D721Med (cell line): ENCODE measurements at regions not wholly inside any gene's neighbourhood (a gene's known extent, or its start where the extent isn't known, plus 50 kb on each side); places are given as distances from the start of the nearest gene placed in this dataset.

ENCODE experiments used
- DNase-seq: peaks from one replicate; pipeline ENCODE4 v3.0.0; 2011; ENCODE audit warnings: low spot score; ENCODE audit not compliant: insufficient read length
- FAIRE-seq: peaks from 2 replicates; lab custom pipeline; 2011; peaks lifted over from hg19 to GRCh38; lab: Jason Lieb, UNC
- TF ChIP-seq, protein P1 (sequence below): IDR thresholded peaks from 2 replicates; pipeline ENCODE4 v1.5.1; 2012; ENCODE audit warnings: mild to moderate bottlenecking, control low read depth; ENCODE audit not compliant: insufficient read depth; ENCODE audit errors: missing control alignments

DNA sequence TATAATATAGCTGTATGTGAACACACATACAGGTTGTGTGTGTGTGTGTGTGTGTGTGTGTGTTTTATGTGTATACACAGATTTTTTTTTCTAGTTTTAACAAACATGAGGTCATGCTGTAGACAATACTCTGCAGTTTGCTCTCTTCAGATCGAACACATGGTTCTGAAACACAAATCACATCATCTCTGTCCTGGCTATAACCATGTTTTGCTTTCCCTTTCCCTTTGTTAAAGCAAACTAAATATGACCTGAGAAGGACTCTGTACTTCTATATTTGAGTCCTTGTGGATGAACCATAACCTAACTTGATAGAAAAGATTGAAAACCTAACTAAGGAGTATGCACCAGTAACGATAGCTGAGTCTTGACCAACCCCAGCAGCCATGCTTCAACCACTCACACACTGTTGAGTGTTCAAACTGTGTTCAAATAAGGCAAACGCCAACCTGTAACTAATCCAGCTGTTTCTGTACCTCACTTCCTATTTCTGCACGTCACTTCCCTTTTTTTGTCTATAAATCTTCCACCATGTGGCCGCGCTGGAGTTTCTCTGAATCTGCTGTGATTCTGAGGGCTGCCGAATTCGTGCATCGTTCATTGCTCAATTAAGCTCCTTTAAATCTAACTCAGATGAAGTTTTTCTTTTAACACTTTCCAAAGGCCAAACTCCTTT, 303.8 kb downstream of the HS3ST3B1 start:
- no peak for DNase-seq
- FAIRE-seq, result no peak

DNA sequence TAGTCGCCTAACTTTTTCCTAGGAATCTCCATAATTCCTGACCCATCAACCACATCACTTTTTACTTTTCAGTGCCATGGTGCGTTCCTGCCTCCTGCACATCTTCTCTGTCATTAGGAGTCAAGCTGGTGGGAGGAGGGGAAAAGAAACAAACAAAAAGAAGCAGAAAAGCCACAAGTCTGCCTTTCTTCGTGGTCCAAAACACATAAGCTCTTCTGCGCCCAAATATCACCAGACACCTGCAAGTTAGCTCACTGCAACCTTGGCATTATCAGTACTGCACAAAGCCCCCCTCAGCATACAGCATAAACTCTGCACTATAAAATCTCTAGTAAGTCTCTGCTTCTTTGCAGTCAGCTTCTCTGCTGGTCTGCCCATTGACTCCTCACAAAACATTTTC, 295.3 kb downstream of the HS3ST3B1 start:
- FAIRE-seq, result no peak
- no peak for DNase-seq
- TF ChIP-seq, protein P1, sequence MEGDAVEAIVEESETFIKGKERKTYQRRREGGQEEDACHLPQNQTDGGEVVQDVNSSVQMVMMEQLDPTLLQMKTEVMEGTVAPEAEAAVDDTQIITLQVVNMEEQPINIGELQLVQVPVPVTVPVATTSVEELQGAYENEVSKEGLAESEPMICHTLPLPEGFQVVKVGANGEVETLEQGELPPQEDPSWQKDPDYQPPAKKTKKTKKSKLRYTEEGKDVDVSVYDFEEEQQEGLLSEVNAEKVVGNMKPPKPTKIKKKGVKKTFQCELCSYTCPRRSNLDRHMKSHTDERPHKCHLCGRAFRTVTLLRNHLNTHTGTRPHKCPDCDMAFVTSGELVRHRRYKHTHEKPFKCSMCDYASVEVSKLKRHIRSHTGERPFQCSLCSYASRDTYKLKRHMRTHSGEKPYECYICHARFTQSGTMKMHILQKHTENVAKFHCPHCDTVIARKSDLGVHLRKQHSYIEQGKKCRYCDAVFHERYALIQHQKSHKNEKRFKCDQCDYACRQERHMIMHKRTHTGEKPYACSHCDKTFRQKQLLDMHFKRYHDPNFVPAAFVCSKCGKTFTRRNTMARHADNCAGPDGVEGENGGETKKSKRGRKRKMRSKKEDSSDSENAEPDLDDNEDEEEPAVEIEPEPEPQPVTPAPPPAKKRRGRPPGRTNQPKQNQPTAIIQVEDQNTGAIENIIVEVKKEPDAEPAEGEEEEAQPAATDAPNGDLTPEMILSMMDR, result no peak

More for the DNA sequence above, 303.8 kb downstream of the HS3ST3B1 start:
- TF ChIP-seq, protein P1, result no peak

DNA sequence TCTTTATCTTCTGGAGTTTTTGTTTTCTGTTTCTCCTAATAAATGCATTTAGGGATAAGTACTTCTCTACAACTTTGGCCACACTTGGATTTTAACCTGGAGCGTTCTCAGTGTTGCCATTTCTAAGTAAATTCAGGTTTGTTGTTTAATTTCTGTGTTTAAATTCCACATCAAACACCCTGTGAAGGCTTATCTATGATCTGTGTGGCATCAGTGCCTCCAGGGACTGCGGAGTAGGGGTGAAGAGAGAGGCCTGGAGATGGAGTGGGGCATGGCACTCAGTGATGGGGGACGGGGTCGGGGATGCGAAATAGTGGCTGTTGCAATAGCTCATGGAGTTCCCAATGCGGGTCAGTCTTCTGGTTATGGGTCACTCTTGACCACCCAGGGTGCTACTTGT, 294.8 kb downstream of the HS3ST3B1 start:
- FAIRE-seq (no peak), DNase-seq (no peak)
- TF ChIP-seq, protein P1, result no peak

DNA sequence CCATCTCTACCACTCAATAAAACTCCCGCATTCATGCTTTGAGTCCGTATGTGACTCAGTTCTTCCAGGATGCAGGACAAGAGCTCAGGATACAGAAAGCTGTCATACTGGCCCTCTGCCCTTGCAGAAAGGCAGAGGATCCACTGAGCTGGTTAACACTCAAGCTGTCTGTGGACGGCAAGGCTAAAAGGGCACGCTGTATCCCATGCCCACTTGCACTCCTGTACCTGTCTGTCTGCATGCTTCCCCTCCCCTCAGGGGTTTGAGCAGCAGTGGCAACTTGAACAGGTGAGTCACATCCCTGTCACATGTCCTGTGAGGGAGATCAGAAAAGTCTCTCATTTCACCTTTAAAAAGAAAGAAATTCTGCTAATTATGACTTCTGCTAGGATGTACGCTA, 293.8 kb downstream of the HS3ST3B1 start:
- no peak for FAIRE-seq
- no peak for DNase-seq
- TF ChIP-seq, protein P1, result no peak

DNA sequence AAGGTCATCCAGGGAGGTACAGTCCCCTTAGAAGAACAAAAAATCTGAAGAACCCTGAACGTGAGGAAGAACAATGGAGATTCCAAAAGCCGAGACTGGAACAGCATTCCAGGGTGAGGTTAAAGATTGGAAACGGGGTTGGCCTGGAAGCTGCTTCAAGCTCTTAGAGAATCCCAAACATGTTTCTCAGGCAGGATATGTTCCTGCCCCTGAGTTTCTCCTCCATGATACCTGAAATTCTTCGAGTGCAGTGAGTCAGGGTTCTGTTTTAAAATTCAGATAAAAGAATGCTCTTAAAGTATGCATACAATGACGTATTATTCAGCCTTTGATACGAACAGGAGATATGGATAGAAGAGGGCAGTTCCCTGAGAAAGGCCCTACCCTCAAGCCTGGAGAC, 293.1 kb downstream of the HS3ST3B1 start:
- DNase-seq, result no peak
- FAIRE-seq, result no peak
- TF ChIP-seq, protein P1, result no peak

DNA sequence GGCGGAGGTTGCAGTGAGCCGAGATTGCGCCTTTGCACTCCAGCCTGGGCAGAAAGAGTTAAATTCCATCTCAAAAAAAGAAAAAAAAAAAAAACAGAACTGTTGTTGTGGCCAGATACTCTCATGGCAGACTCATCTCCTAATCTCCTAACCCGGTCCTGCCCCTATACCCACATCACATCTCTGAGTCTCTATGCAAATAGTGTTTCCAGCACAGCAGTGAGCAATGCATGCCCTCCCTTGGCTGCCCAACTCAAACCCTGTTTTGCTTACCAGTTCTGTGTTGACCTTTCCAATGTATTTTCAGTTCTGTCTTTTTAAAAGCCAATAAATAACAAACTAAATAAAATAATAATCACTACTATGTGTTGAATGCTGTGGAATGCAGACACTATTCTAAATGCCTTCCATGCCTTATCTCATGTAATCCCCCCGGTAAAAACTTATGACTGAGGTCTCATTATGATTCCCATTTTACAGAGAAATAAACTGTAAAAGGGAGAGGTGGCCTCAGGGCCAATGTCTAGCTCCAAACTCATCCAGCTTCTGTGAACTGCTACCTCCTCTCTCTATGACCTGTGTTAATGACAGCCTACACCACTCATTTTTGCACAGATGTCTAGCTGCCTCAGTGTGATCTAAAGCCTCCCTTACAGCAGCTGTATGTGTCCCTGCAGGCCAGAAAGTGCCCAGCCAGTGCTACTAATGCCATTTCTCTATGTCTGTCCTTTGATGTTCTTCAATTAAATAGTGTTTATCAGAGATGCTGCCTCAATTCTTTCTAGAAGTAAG, 289.8 kb downstream of the HS3ST3B1 start:
- FAIRE-seq (no peak), DNase-seq (no peak)
- TF ChIP-seq, protein P1, result no peak

DNA sequence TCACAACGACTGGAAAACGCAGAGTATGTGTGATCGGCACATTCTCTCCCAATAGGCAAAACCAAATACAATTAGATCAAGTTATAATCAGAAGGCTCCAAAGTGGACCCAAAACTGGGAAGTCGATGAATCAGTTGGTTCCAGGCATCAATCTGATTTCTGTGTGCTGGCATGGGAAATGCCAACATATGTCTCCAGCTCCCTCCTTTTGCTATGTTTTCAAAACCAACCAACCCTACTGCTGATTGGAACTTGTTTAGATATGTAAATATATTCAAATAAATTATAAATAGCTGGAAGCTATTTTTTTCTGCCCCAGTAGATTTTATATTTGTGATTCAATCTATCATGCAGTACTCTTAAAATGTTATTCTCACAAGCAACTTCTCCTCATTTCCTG, 284.2 kb downstream of the HS3ST3B1 start:
- FAIRE-seq (no peak), DNase-seq (no peak)
- TF ChIP-seq, protein P1, result no peak
